K562 (cell line): ENCODE measurements at regions not wholly inside any gene's neighbourhood (a gene's known extent, or its start where the extent isn't known, plus 50 kb on each side); places are given as distances from the start of the nearest gene placed in this dataset.

Source experiments
- ATAC-seq: fragments of 200-7000 bp; cut with Tn5 transposase; 3 replicates; pipeline ENCODE4 v1.9.1; 2020; ENCODE audit warnings: moderate library complexity
- BruUV-seq: library from RNA; stranded (reverse); fragments of 400-500 nt; replicated peaks from 2 replicates; lab custom pipeline; 2021; lab: Mats Ljungman, UMichigan
- CTCF ChIA-PET: fragments of 300-600 bp; formaldehyde crosslinking; extraction: SDS; loops from one replicate; lab custom pipeline; 2021; ENCODE audit warnings: low intra/inter-chr PET ratio; lab: Yijun Ruan, JAX
- POLR2A ChIA-PET: fragments of 300-600, 350-650 bp; sonication (Branson Sonifier 250); formaldehyde crosslinking; extraction: SDS; loops from one replicate; lab custom pipeline; 2021; ENCODE audit warnings: antibody characterized with exemption, inconsistent platforms; lab: Yijun Ruan, JAX
- DNase-seq, 4 experiments: peaks; one replicate each; pipeline versions ENCODE4 v3.0.0 to v3.0.0-alpha.2; 2011 to 2018; ENCODE audit warnings: low spot score in 3 of 4, mixed read lengths in 3 of 4; ENCODE audit errors: extremely low read depth in 1 of 4
- FAIRE-seq: peaks from 2 replicates; lab custom pipeline; 2011; peaks lifted over from hg19 to GRCh38; lab: Jason Lieb, UNC
- H2AFZ ChIP-seq: 2 replicates; pipeline ENCODE4 v1.6.0; 2011; ENCODE audit warnings: low read depth, low read length, control low read depth, inconsistent platforms
- H3K27ac ChIP-seq: fragments of 200-600 bp; 3 replicates; pipeline ENCODE4 v1.8.0; 2011; ENCODE audit warnings: low read depth, mild to moderate bottlenecking, control low read depth, inconsistent platforms, low read length, moderate library complexity, mixed read lengths; ENCODE audit errors: extremely low read depth
- H3K27me3 ChIP-seq, 2 experiments: fragments of 300-600 bp in 1 of 2; 2 replicates in 1 of 2; 3 replicates in 1 of 2; pipeline versions ENCODE4 v1.6.0 to v1.8.0; 2011; ENCODE audit warnings: inconsistent platforms in 2 of 2, low read length in 2 of 2, mild to moderate bottlenecking in 1 of 2, mixed read lengths in 1 of 2, moderate library complexity in 1 of 2; ENCODE audit not compliant: control insufficient read depth in 2 of 2, insufficient read depth in 2 of 2
- H3K36me3 ChIP-seq: fragments of 300-600 bp; 3 replicates; pipeline ENCODE4 v1.8.0; 2011; ENCODE audit warnings: mild to moderate bottlenecking, low read length, inconsistent platforms; ENCODE audit not compliant: control insufficient read depth, insufficient read depth
- H3K4me1 ChIP-seq, 2 experiments: fragments of 200-600 bp in 1 of 2; replicated peaks in 1 of 2; 2 replicates in 1 of 2; 3 replicates in 1 of 2; pipeline versions ENCODE4 v1.5.1 to v1.8.0; 2011; ENCODE audit warnings: inconsistent platforms in 2 of 2, low read length in 2 of 2, mild to moderate bottlenecking in 1 of 2, mixed read lengths in 1 of 2, moderate library complexity in 1 of 2; ENCODE audit not compliant: control insufficient read depth in 2 of 2, insufficient read depth in 2 of 2
- H3K4me2 ChIP-seq: 2 replicates; pipeline ENCODE4 v1.6.1; 2011; ENCODE audit warnings: low read length, control low read depth, inconsistent platforms, mixed read lengths; ENCODE audit not compliant: insufficient read depth
- H3K4me3 ChIP-seq: fragments of 200-600 bp; sonication (generic), shearing (Covaris generic); 2 replicates; pipeline ENCODE4 v1.5.1; 2016; ENCODE audit warnings: control low read depth, inconsistent platforms
- H3K79me2 ChIP-seq: fragments of 200-600 bp; 3 replicates; pipeline ENCODE4 v1.8.0; 2011; ENCODE audit warnings: low read length, inconsistent platforms; ENCODE audit not compliant: control insufficient read depth, insufficient read depth
- H3K9ac ChIP-seq, 2 experiments: 2 replicates each; pipeline versions ENCODE4 v1.6.0 to v1.6.1; 2011; ENCODE audit warnings: low read depth in 2 of 2, low read length in 2 of 2, control low read depth in 1 of 2, inconsistent platforms in 1 of 2, mild to moderate bottlenecking in 1 of 2, mixed read lengths in 1 of 2; ENCODE audit not compliant: insufficient read depth in 1 of 2
- H3K9me1 ChIP-seq: one replicate; pipeline ENCODE4 v1.6.0; 2011; ENCODE audit warnings: inconsistent platforms, mild to moderate bottlenecking, low read length, moderate library complexity; ENCODE audit not compliant: control insufficient read depth, insufficient read depth
- H3K9me3 ChIP-seq: replicated peaks from 2 replicates; pipeline ENCODE4 v1.5.1; 2011; ENCODE audit warnings: low read depth, low read length, inconsistent platforms; ENCODE audit not compliant: control insufficient read depth, insufficient read depth
- H4K20me1 ChIP-seq: replicated peaks from 2 replicates; pipeline ENCODE4 v1.6.1; 2011; ENCODE audit warnings: low read length, inconsistent platforms, mixed read lengths; ENCODE audit not compliant: control insufficient read depth, insufficient read depth
- GATA2 ChIP-seq: sonication (generic); formaldehyde crosslinking; IDR thresholded peaks from 2 replicates; pipeline ENCODE4 v1.4.0; 2020; ENCODE audit warnings: mild to moderate bottlenecking, missing genetic modification reagents
- HDAC2 ChIP-seq: fragments of 450-650 bp; IDR thresholded peaks from 2 replicates; pipeline ENCODE4 v1.6.1; 2016; ENCODE audit warnings: mild to moderate bottlenecking
- HNRNPUL1 ChIP-seq: fragments of 200-400 bp; formaldehyde crosslinking; IDR thresholded peaks from 2 replicates; pipeline ENCODE4 v1.6.1; 2017; ENCODE audit warnings: low read length
- RBM14 ChIP-seq: fragments of 200-400 bp; formaldehyde crosslinking; IDR thresholded peaks from 2 replicates; pipeline ENCODE4 v1.6.1; 2018; ENCODE audit warnings: low read depth, mild to moderate bottlenecking, low read length, moderate library complexity, borderline replicate concordance; ENCODE audit not compliant: insufficient read depth
- RERE ChIP-seq: sonication (generic); formaldehyde crosslinking; IDR thresholded peaks from 2 replicates; pipeline ENCODE4 v1.8.0; 2023; ENCODE audit warnings: missing genetic modification reagents, mild to moderate bottlenecking, borderline replicate concordance
- RREB1 ChIP-seq: fragments of 250-450 bp; sonication (Bioruptor Pico); IDR thresholded peaks from 2 replicates; pipeline ENCODE4 v1.4.0; 2020
- ZNF717 ChIP-seq: fragments of 250-450 bp; sonication (Bioruptor Pico); IDR thresholded peaks from 2 replicates; pipeline ENCODE4 v1.5.0; 2021
- WGBS: fragments of 100-300 bp; shearing (Covaris generic); methylation state at CpG from one replicate; pipeline ENCODE4 v1.1.6; 2016; ENCODE audit warnings: low coverage, mixed read lengths; ENCODE audit not compliant: insufficient coverage; ENCODE audit errors: missing lambda C conversion rate; 5-methylcytosine and 5-hydroxymethylcytosine counted together
- in situ Hi-C: fragments of 300-500 bp; cut with MboI; formaldehyde crosslinking; loops from 4 replicates; pipeline ENCODE4 v1.15.0; 2018; ENCODE audit warnings: inconsistent platforms, mixed read lengths
- intact Hi-C: fragments of 100-400 bp; cut with micrococcal nuclease; formaldehyde crosslinking; loops from 2 replicates; pipeline ENCODE4 v1.14.2; 2022
- TF ChIP-seq, protein P1 (sequence below): fragments of 450-650 bp; IDR thresholded peaks from 2 replicates; pipeline ENCODE4 v1.6.1; 2016; ENCODE audit warnings: antibody characterized with exemption

GRCh38 chr2:157952558-157952957 is 76.4 kb upstream of the ACVR1 start:
- Histone ChIP-seq H3K9me1 (no peaks in the 10 kb centered on the region), H4K20me1 (no peaks in the 10 kb centered on the region), H3K79me2 (no peaks in the 10 kb centered on the region), H2AFZ (peak overlapping the region; percentile 70)
- intact Hi-C loops = no loop called here
- ATAC-seq (no peak; the same call in 2 of the 3 replicates), DNase-seq (no peak)
- TF ChIP-seq ZNF717 (CRISPR knock-in tag) (no peak), GATA2 (CRISPR knock-in tag) (no peak), RBM14 (no peak), HDAC2 (no peak), RERE (CRISPR knock-in tag) (no peak), RREB1 (CRISPR knock-in tag) (no peak), HNRNPUL1 (no peak)
- TF ChIP-seq, protein P1, sequence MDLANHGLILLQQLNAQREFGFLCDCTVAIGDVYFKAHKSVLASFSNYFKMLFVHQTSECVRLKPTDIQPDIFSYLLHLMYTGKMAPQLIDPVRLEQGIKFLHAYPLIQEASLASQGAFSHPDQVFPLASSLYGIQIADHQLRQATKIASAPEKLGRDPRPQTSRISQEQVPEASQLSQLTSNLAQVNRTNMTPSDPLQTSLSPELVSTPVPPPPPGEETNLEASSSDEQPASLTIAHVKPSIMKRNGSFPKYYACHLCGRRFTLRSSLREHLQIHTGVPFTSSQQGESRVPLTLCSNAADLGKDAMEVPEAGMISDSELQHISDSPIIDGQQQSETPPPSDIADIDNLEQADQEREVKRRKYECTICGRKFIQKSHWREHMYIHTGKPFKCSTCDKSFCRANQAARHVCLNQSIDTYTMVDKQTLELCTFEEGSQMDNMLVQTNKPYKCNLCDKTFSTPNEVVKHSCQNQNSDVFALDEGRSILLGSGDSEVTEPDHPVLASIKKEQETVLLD = no peak
- TF ChIP-seq, all 486 proteins: peak for 0
- no TSS peak for BruUV-seq
- Histone ChIP-seq H3K4me2 (no peak overlapping the region), H3K4me3 (no peak overlapping the region), H3K9ac (no peak overlapping the region), H3K36me3 (no peaks in the 10 kb centered on the region), H3K27ac (no peak overlapping the region), H3K4me1 (no peaks in the 10 kb centered on the region), H3K27me3 (no peaks in the 10 kb centered on the region), H3K9me3 (peaks cover 9% of the 10 kb centered on the region)
- in situ Hi-C loops = no loop called here
- no peak for FAIRE-seq
- POLR2A ChIA-PET = no interaction called here
- 39% methylated on average over 4 of the region's 4 CpGs for WGBS
- CTCF ChIA-PET = no interaction called here
